HG02970 (cell line): ENCODE measurements at regions not wholly inside any gene's neighbourhood (a gene's known extent, or its start where the extent isn't known, plus 50 kb on each side); places are given as distances from the start of the nearest gene placed in this dataset.

Experiments used
- ATAC-seq: cut with Tn5 transposase; IDR thresholded peaks from one replicate; pipeline ENCODE4 v1.9.1; 2021; ENCODE audit warnings: mild to moderate bottlenecking, moderate library complexity, moderate number of reproducible peaks; ENCODE audit not compliant: unreplicated experiment, low FRiP score

- ATAC-seq: no peak
These were observed 288.4 kb upstream of the PCSK5 start for GRCh38 chr9:75602060-75602459.

GRCh38 chr9:75604661-75605060, 285.8 kb upstream of the PCSK5 start:
- ATAC-seq: no peak

DNA sequence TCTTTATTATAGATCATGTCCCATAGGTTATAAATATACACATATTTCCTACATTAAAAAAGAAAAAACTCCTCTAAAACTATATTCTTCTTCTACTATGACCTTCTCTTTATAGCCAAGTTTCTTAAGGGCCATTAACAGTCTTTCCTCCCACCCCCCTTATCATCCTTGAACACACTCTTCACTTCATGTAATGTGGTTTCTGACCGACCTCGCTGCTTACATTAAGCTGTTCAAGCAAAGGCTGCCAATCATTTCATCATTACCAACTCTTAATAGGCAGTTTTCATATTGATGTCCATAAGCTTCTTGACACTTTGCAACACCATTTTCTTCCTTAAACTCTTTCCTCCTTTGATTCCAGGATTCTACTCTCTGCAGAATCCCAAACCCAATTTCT, 283.0 kb upstream of the PCSK5 start:
- ATAC-seq: no peak

DNA sequence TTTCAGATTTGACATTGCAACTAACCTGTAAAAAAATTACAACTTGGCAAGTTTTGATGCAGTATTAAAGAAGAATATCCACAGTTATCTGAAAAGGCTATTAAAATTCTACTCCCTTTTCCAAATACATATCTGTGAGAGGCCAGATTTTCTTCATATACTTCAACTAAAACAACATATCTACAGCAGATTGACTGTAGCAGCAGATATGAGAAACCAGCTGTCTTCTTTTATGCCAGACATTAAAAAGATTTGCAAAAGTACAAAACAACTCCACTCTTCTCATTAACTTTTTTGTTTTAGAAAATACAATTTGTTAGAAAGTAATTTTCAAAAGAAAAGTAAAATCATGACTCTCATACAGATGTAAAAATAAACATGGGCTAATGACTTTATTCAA, 281.1 kb upstream of the PCSK5 start:
- ATAC-seq: no peak

GRCh38 chr9:75610246-75610645, 280.2 kb upstream of the PCSK5 start:
- no peak for ATAC-seq

DNA sequence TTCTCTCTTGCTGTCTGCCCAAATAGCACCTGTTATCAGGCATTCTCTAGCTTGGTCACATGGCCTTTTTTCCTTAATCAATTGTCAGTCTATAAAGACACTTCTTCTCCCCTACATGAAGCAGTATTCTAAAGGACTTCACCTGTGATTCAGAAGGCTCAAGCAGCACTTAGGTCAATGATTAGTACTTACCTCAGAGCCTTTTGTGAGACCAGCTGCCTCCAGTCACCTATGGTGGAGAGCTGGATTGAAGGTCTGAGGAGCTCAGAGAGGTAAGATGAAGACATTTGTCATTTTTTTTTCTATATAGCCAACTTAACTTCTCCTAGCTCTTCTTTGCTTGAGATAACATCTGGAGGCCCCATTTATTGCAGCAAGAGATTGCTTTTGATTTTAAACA, 278.3 kb upstream of the PCSK5 start:
- no peak for ATAC-seq

GRCh38 chr9:75612754-75613153, 277.7 kb upstream of the PCSK5 start:
- ATAC-seq: no peak

DNA sequence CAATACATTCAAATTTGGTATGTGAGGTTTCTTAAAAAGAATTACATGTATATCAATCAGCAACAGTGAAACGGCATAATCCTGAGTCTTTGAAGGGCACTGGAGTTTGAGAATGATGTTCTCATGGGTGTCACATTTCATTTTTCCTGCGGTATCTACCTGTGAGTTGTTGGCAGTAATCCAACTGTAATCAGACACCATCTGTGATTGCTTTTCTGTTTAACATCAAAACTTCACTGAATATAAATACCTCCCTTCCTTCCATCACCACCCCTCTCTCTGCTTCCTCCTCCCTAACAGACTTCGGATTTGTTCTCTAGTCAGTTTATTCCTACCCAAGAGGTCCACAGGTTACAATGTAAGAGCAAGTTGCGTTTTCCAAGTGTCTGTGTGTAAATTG, 275.2 kb upstream of the PCSK5 start:
- no peak for ATAC-seq

- no peak for ATAC-seq
These were observed 274.4 kb upstream of the PCSK5 start for GRCh38 chr9:75616052-75616451.

GRCh38 chr9:75616841-75617566, 273.5 kb upstream of the PCSK5 start:
- ATAC-seq: no peak

DNA sequence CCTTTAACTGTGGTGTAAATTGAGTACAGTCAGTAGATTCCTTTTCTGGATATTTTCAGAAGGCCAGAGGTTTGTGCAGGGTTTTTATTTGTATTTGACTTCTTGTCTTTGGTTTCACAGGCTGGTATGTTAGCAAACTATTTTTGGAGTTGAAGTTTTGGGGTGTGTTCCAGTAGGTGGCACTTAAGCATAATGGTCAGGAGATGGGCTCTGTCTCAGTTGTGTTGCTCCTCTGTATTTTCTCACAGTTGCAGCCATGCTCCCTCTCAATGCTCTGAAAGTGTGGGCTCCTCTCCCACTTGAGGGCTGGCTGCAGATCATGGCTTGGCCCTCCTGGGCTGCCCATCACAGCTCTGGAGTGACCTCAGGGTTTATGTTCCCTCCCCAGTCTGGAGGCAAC, 267.0 kb upstream of the PCSK5 start:
- no peak for ATAC-seq

DNA sequence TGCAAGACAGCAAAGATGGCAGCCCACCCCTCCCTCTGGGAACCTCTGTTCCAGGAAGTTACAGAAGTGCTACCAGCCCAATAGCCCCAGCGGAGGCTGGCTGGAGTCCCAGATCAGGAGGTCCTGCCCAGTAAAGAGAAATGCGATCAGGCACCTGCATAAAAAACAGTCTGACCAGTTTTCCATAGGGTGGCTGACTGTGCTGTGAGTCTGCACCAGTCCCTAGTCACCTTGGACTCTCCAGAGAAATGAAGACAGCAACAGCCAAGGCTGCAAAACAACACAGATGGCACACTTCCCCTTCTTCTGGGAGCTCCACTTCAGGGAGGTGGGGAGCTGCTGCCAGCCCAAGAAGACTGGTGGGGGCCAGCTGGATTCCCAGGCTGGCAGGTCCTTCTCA, 265.5 kb upstream of the PCSK5 start:
- ATAC-seq: no peak

DNA sequence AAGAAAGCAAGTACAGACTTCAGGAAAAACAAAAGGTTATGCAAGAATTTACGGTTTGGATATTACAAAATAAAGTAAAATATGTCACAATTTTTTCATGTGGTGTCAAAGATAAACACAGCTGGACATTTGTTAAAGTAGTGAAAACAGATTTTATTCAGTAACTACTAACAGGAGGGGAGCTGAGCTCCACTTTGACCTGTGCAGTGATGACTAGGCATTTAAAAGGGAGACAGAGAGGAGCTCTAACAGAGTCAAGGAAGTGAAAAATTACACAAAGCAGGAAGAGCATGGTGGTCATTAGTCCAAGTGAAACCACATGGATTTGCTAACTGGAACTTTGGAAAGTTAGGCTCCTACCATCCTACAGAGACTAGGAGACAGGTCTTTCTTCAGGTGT, 263.6 kb upstream of the PCSK5 start:
- ATAC-seq: no peak

- ATAC-seq: no peak
These were observed 261.5 kb upstream of the PCSK5 start for GRCh38 chr9:75628952-75629351.

- ATAC-seq: no peak
These were observed 256.9 kb upstream of the PCSK5 start for GRCh38 chr9:75633451-75634057.

- no peak for ATAC-seq
These were observed 253.9 kb upstream of the PCSK5 start for GRCh38 chr9:75636427-75637045.

GRCh38 chr9:75639971-75640610, 250.4 kb upstream of the PCSK5 start:
- ATAC-seq: no peak

GRCh38 chr9:75642522-75642921, 248.0 kb upstream of the PCSK5 start:
- ATAC-seq: no peak

- no peak for ATAC-seq
These were observed 245.8 kb upstream of the PCSK5 start for GRCh38 chr9:75644649-75645048.

- no peak for ATAC-seq
These were observed 242.4 kb upstream of the PCSK5 start for GRCh38 chr9:75648034-75648433.

GRCh38 chr9:75649060-75649459, 241.4 kb upstream of the PCSK5 start:
- no peak for ATAC-seq

DNA sequence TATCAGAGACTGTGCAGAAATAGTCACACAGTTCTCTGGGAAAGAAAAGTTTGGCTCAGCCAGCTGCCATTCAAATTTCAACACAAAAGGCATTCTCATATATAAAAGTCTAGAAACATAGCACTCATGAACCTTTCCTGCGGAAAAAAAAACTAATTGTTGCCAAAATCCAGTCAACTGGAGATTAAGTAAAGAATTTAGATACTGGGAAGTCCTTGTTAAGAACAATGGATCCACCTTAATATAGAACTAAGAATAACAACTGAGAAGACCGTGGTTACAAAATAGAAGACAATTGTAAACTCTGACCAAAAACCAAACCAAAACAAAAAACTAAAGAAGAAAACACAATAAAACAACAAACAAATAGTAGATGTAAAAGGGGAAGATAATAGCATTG, 238.8 kb upstream of the PCSK5 start:
- no peak for ATAC-seq
